Calu3 (cell line): ENCODE measurements at regions not wholly inside any gene's neighbourhood (a gene's known extent, or its start where the extent isn't known, plus 50 kb on each side); places are given as distances from the start of the nearest gene placed in this dataset.
A peak's percentile ranks its signal among the peaks of the same experiment; 100 is the strongest.

ENCODE experiments used
- BruUV-seq: library from RNA; stranded (reverse); fragments of 400-500 nt; replicated peaks from 2 replicates; lab custom pipeline; 2021; lab: Mats Ljungman, UMichigan
- CTCF ChIA-PET: fragments of 300-600 bp; sonication (Branson Sonifier 250); formaldehyde crosslinking; loops from one replicate; lab custom pipeline; 2022; ENCODE audit warnings: antibody characterized with exemption; lab: Charles Lee
- DNase-seq: peaks from one replicate; pipeline ENCODE4 v3.0.0; 2022
- H3K27ac Mint-ChIP-seq: one replicate; pipeline ENCODE4 v1.8.0; 2022; ENCODE audit warnings: mixed read lengths; ENCODE audit not compliant: unreplicated experiment
- H3K27me3 Mint-ChIP-seq: one replicate; pipeline ENCODE4 v1.8.0; 2022; ENCODE audit warnings: mixed read lengths; ENCODE audit not compliant: unreplicated experiment
- H3K36me3 Mint-ChIP-seq: one replicate; pipeline ENCODE4 v1.8.0; 2022; ENCODE audit warnings: mild to moderate bottlenecking, moderate library complexity, mixed read lengths; ENCODE audit not compliant: insufficient read depth, unreplicated experiment
- H3K4me1 Mint-ChIP-seq: one replicate; pipeline ENCODE4 v1.8.0; 2022; ENCODE audit warnings: mild to moderate bottlenecking, low read depth, mixed read lengths; ENCODE audit not compliant: unreplicated experiment
- H3K4me3 Mint-ChIP-seq: one replicate; pipeline ENCODE4 v1.8.0; 2022; ENCODE audit warnings: mild to moderate bottlenecking, low read depth, moderate library complexity, mixed read lengths; ENCODE audit not compliant: unreplicated experiment
- H3K9me3 Mint-ChIP-seq: one replicate; pipeline ENCODE4 v1.8.0; 2022; ENCODE audit warnings: low read depth, mixed read lengths; ENCODE audit not compliant: unreplicated experiment
- intact Hi-C: fragments of 100-400 bp; cut with micrococcal nuclease; formaldehyde crosslinking; loops from one replicate; pipeline ENCODE4 v1.10.0; 2022; ENCODE audit not compliant: unreplicated experiment
- TF ChIP-seq, protein P1 (sequence below): fragments of 200-600 bp; IDR thresholded peaks from one replicate; pipeline ENCODE4 v1.8.0; 2022; ENCODE audit warnings: antibody characterized with exemption; ENCODE audit not compliant: unreplicated experiment

DNA sequence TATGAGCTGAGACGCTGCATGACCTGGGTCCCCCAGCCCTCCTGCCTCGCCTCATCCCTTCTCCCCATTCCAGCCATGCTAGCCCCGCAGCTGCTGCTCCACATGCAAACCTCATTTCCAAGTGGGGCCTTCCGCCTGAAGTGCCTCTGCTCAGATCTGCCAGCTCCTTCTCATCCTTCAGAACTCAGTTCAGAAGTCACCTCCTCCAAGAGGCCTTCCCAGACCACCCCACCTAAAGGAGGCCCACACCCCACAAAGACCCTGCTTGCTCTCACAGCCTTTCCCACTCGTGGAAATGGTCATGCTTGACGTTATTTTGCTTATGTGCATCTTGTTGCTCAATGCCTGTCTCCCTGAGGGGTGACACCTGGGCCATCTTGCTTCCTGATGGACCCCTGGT lies 58.7 kb downstream of the RMI2 start:
- H3K36me3 Mint-ChIP-seq, result peaks cover 4% of the 10 kb centered on the region
- H3K27ac Mint-ChIP-seq, result no peak overlapping the region
- CTCF ChIA-PET, result no interaction called here
- no peak overlapping the region for H3K4me3 Mint-ChIP-seq
- no peak for DNase-seq
- H3K4me1 Mint-ChIP-seq, result peaks cover 7% of the 10 kb centered on the region
- H3K9me3 Mint-ChIP-seq, result no peaks in the 10 kb centered on the region
- TF ChIP-seq, protein P1, sequence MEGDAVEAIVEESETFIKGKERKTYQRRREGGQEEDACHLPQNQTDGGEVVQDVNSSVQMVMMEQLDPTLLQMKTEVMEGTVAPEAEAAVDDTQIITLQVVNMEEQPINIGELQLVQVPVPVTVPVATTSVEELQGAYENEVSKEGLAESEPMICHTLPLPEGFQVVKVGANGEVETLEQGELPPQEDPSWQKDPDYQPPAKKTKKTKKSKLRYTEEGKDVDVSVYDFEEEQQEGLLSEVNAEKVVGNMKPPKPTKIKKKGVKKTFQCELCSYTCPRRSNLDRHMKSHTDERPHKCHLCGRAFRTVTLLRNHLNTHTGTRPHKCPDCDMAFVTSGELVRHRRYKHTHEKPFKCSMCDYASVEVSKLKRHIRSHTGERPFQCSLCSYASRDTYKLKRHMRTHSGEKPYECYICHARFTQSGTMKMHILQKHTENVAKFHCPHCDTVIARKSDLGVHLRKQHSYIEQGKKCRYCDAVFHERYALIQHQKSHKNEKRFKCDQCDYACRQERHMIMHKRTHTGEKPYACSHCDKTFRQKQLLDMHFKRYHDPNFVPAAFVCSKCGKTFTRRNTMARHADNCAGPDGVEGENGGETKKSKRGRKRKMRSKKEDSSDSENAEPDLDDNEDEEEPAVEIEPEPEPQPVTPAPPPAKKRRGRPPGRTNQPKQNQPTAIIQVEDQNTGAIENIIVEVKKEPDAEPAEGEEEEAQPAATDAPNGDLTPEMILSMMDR, result no peak
- BruUV-seq, result no TSS peak
- intact Hi-C loops, result loop anchor here (10.0 kb wide), 1 partner anchor 271 kb away; no protein-coding TSS in a partner anchor
- peaks cover 19% of the 10 kb centered on the region for H3K27me3 Mint-ChIP-seq

DNA sequence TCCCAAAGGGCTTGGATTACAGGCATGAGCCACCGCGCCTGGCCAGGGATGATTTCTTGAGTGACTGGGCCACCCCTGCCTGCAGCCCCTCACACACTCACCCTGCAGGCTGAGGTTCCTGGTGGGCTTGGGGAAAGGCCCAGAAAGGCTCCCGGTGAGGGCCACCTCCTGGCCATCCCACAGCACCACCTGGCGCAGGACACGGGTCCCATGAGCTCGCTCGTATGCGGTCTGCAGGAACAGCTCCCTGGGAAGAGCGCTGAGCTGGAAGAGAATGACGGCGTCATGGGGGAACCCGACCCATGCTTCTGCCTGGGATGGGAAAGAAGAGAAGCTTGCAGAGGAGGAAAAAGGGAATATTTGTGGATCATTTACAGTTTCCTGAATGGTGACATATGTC lies 59.3 kb downstream of the RMI2 start:
- CTCF ChIA-PET, result no interaction called here
- H3K27ac Mint-ChIP-seq, result no peak overlapping the region
- H3K4me1 Mint-ChIP-seq, result peaks cover 7% of the 10 kb centered on the region
- peaks cover 4% of the 10 kb centered on the region for H3K36me3 Mint-ChIP-seq
- H3K4me3 Mint-ChIP-seq, result no peak overlapping the region
- BruUV-seq, result no TSS peak
- intact Hi-C loops, result loop anchor here (1.0 to 10.0 kb wide), 4 partner anchors 93 to 440 kb away; no protein-coding TSS in a partner anchor
- TF ChIP-seq, protein P1, result no peak
- H3K27me3 Mint-ChIP-seq, result peaks cover 19% of the 10 kb centered on the region
- H3K9me3 Mint-ChIP-seq, result no peaks in the 10 kb centered on the region
- no peak for DNase-seq

DNA sequence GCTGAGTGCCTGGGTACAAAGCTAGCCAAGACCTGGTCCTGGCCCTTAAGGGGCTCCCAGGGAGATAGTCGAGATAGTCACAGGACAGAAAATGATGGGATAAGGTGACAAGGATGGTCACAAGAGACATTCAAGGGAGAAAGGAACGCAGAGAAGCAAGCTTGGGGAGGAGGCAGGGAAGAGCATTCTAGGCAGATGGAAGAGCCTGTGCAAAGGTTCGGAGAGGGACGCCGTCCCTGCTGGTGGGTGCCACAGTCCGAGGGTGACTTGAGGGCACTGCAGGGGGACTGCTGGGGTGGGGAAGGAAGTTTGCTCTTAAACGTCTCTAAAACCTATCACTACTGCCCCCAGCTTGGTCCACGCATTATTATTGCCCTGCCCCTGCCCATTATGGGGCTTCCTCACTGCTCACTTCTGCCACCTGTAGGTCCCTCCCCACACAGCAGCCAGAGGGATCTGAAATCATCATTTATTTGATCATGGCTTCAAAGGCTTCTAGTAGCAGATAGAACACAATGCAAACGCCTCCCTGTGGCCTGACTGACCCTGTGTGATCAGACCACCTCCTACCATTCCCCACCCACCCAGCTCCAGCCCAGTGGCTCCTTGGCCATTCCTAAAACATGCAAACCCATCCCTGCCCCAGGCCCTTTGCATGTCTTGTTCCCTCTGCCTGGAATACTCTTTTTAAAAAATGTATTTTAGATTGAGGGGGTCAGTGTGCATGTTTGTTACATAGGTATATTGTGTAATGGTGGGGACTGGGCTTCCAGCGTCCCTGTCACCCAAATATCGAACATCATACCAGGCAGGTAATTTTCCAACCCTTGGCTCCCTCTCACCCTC lies 60.3 kb downstream of the RMI2 start:
- H3K9me3 Mint-ChIP-seq, result no peaks in the 10 kb centered on the region
- H3K27me3 Mint-ChIP-seq, result peaks cover 19% of the 10 kb centered on the region
- CTCF ChIA-PET, result interaction anchor here (0.6 to 1.4 kb wide), 4 partner anchors 7 to 434 kb away, joined by 3 to 5 read pairs (median 4); no protein-coding TSS in a partner anchor
- H3K4me3 Mint-ChIP-seq, result no peak overlapping the region
- TF ChIP-seq, protein P1, result peak; percentile 70
- peak; percentile 70 for DNase-seq
- no TSS peak for BruUV-seq
- no peak overlapping the region for H3K27ac Mint-ChIP-seq
- peaks cover 7% of the 10 kb centered on the region for H3K4me1 Mint-ChIP-seq
- intact Hi-C loops, result loop anchor here (1.0 to 10.0 kb wide), 6 partner anchors 92 to 441 kb away; no protein-coding TSS in a partner anchor
- peaks cover 4% of the 10 kb centered on the region for H3K36me3 Mint-ChIP-seq

DNA sequence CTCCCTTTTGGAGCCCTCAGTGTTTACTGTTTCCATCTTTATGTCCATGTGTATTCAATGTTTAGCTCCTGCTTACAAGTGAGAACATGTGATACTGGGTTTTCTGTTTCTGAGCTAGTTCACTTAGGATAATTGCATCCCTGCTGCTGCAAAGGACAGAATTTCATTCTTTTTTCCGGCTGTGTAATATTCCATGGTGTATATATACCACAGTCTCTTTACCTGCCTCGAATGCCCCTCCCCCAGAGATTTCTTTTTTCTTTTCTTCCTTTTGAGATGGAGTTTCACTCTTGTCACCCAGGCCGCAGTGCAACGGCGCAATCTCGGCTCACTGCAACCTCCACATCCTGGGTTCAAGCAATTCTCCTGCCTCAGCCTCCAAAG lies 60.9 kb downstream of the RMI2 start:
- H3K9me3 Mint-ChIP-seq, result no peaks in the 10 kb centered on the region
- DNase-seq, result no peak
- CTCF ChIA-PET, result interaction anchor here (1.2 to 2.1 kb wide), 4 partner anchors 8 to 435 kb away, joined by 3 to 11 read pairs (median 4); no protein-coding TSS in a partner anchor

More for the DNA sequence above, 60.9 kb downstream of the RMI2 start:
- H3K27ac Mint-ChIP-seq, result no peak overlapping the region
- H3K4me3 Mint-ChIP-seq, result no peak overlapping the region
- H3K4me1 Mint-ChIP-seq, result peaks cover 3% of the 10 kb centered on the region
- no TSS peak for BruUV-seq
- H3K27me3 Mint-ChIP-seq, result peaks cover 19% of the 10 kb centered on the region
- peaks cover 3% of the 10 kb centered on the region for H3K36me3 Mint-ChIP-seq
- TF ChIP-seq, protein P1, result no peak
- intact Hi-C loops, result loop anchor here (2.0 to 10.0 kb wide), 5 partner anchors 91 to 411 kb away; no protein-coding TSS in a partner anchor
